Medulla oblongata (tissue), 1 donor: ENCODE measurements at regions not wholly inside any gene's neighbourhood (a gene's known extent, or its start where the extent isn't known, plus 50 kb on each side); places are given as distances from the start of the nearest gene placed in this dataset.

Experiments used
- DNase-seq: peaks from one replicate; pipeline ENCODE4 v3.0.0-alpha.2; 2015; ENCODE audit errors: extremely low spot score

- DNase-seq, result no peak
Observed at GRCh38 chr12:19015285-19015684, 114.2 kb upstream of the PLEKHA5 start.

- no peak for DNase-seq
Observed at GRCh38 chr12:19018302-19018970, 111.1 kb upstream of the PLEKHA5 start.

GRCh38 chr12:19021240-19021639, 108.3 kb upstream of the PLEKHA5 start:
- no peak for DNase-seq

GRCh38 chr12:19021646-19022045, 107.9 kb upstream of the PLEKHA5 start:
- no peak for DNase-seq

GRCh38 chr12:19025582-19025981, 104.0 kb upstream of the PLEKHA5 start:
- DNase-seq, result no peak

GRCh38 chr12:19026034-19026433, 103.5 kb upstream of the PLEKHA5 start:
- DNase-seq, result no peak

GRCh38 chr12:19026614-19027488, 102.7 kb upstream of the PLEKHA5 start:
- no peak for DNase-seq

GRCh38 chr12:19030180-19030579, 99.4 kb upstream of the PLEKHA5 start:
- DNase-seq, result no peak

GRCh38 chr12:19030603-19031002, 98.9 kb upstream of the PLEKHA5 start:
- DNase-seq, result no peak

- DNase-seq, result no peak
Observed at GRCh38 chr12:19031032-19031431, 98.5 kb upstream of the PLEKHA5 start.

- no peak for DNase-seq
Observed at GRCh38 chr12:19032826-19033225, 96.7 kb upstream of the PLEKHA5 start.

GRCh38 chr12:19033244-19033643, 96.3 kb upstream of the PLEKHA5 start:
- DNase-seq, result no peak

GRCh38 chr12:19034937-19035336, 94.6 kb upstream of the PLEKHA5 start:
- no peak for DNase-seq

- no peak for DNase-seq
Observed at GRCh38 chr12:19035536-19035935, 94.0 kb upstream of the PLEKHA5 start.

GRCh38 chr12:19036673-19037357, 92.7 kb upstream of the PLEKHA5 start:
- DNase-seq, result no peak

- no peak for DNase-seq
Observed at GRCh38 chr12:19038209-19038608, 91.3 kb upstream of the PLEKHA5 start.

- DNase-seq, result no peak
Observed at GRCh38 chr12:19039515-19039914, 90.0 kb upstream of the PLEKHA5 start.

GRCh38 chr12:19042221-19042620, 87.3 kb upstream of the PLEKHA5 start:
- DNase-seq, result no peak

GRCh38 chr12:19044430-19044829, 85.1 kb upstream of the PLEKHA5 start:
- DNase-seq, result no peak

- DNase-seq, result no peak
Observed at GRCh38 chr12:19044891-19045290, 84.6 kb upstream of the PLEKHA5 start.

GRCh38 chr12:19045426-19045825, 84.1 kb upstream of the PLEKHA5 start:
- DNase-seq, result no peak

GRCh38 chr12:19048943-19049342, 80.6 kb upstream of the PLEKHA5 start:
- DNase-seq, result no peak

- DNase-seq, result no peak
Observed at GRCh38 chr12:19052689-19053088, 76.8 kb upstream of the PLEKHA5 start.
